Stimulated activated CD4-positive, alpha-beta T cell treated with anti-CD3 and anti-CD28 coated beads, Interleukin-4, amount 100 ng/mL, for 4 hours (primary cell): ENCODE measurements at regions not wholly inside any gene's neighbourhood (a gene's known extent, or its start where the extent isn't known, plus 50 kb on each side); places are given as distances from the start of the nearest gene placed in this dataset.

Experiments used
- DNase-seq, 2 experiments: peaks; one replicate each; pipeline ENCODE4 v3.0.0-alpha.2; 2020

DNA sequence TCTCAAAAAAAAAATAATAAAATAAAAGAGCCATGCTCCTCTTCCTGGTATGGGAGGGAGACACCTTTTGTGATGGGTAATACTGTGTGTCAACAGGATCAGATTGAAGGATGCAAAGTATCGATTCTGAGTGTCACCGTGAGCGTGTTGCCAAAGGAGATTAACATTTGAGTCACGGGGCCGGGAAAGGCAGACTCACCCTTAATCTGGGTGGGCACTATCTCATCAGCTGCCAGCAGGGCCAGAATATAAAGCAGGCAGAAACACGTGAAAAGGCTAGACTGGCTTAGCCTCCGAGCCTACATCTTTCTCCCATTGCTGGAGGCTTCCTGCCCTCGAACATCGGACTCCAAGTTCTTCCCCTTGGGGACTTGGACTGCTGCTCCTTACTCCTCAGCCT lies 95.4 kb downstream of the SHOX start:
- DNase-seq = no peak

DNA sequence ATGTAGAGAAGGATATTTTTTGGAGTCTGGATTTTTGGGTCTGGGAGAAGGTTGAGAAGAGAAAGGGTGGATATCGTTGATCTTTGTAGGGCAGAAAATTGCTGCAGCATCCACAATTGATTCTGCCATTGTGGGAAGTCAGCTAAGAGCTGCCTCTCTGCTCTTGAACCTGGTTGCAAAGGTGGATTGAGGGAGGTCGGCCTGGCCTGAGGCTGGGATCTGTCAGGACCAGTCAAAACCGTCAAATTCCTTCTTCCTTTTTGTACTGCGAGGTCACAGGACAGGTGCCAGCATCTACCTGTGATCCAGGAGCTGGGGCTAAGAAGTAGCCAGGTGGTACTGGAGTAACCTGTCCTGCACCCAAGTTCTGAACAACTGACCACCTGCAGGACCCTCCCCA lies 93.7 kb downstream of the SHOX start:
- DNase-seq = no peak

DNA sequence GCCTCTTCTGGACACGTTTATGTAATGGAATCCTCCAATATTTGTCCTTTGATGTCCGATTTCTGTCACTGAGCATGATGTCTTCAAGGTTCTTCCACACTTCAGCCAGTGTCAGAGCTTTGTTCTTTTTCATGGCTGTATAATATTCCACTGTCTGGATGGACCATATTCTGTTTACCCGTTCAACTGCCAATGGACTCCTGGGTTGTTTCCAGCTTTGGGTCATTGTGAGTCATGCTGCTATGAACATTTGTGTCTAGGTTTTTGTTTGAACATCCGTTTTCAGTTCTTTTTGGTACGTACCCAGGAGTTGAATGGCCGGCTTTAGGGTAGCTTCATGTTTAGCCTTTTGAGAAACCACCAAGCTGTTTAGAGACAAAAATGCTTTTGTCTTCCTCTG lies 93.2 kb downstream of the SHOX start:
- no peak for DNase-seq

DNA sequence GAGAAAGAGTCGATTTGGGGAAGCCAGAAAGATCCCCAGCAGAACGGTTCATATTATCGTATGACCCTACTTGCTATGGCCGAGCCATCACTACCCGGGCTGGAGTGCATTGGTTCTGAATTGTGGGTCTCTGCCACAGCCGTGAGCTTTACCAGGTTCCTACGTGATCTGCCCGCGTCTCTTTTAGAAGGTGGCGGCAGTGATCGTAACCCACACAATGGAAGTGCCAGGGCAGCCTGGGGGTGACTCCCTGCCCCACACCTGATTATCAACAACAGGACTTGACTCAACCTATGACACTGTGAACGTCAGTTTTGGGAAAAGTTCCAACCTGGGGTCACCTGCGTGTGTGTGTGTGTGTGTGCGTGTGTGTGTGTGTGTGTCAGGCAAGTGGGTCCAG lies 90.8 kb downstream of the SHOX start:
- no peak for DNase-seq

DNA sequence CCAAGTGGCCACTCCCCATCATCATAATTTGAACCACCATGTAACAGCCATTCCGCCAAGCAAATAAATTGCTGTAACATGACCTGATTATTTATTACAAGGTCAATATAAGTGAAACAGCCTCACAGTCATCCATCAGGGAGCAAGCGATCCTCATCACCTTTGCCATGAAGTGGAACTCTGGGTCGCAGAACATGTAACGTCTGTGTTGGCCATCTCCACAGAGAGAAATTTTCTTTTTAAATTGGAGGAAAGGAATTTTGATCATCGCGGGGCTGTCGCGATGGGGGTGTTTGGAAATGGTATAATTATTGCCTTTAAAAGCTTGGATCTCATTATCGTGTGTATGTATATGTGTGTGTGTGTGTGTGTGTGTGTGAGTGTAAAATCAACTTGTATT lies 90.2 kb downstream of the SHOX start:
- DNase-seq = no peak

DNA sequence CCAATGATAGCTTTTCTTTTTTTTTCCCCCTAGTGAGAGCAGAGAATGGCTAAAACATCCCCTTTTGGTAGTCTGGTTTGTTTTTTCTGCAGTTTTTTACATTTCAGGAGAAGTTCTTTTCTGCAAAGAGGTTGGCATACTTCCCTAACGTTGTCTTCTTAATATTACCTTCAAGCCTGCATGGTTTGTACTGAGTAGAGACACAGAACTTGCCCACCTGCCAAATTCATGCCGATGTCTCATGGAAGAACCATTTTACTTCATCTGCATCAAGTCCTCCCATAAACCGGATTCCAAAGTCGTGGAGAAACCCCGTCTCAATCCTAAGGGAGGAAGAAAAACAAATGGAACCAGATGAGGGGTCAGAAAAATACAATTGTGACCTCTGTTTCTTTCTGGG lies 89.7 kb downstream of the SHOX start:
- no peak for DNase-seq

DNA sequence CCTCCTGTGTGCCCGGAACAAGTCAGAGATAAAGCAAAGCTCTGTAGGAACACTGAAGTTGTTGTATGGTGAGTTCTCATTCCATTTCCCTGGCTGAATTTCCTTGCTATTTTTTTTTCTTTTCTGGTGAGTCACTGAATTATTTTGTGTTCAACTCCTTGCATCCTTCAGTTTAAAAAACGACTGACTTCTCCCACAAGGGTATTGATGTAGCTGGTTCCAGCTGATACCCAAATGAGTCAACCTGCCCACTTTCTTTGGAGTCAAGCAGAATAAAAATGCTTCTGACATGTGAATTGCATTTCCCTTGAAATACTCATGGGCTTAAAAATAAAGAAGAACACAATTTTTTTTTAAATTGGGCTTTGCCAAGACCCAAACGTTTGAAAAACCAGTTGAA lies 85.5 kb downstream of the SHOX start:
- no peak for DNase-seq

DNA sequence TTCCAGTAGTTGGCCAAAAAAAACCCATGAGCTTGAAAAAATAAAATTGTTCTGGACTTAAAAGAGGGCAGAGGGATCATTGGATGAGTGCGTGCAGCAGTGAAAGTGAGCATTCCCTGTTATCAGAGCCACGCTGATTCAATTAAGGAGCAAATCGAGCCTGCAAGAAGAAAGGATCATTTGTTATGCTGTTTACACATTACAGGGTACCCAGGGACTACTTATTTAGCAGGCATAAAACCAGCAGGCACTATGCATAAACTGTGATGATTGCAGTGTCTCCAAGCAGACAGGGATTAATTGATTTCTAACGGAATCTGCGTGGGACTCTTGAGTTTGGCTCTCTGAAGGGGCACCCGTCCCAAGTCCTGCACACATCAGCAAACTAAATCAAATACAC lies 83.5 kb downstream of the SHOX start:
- DNase-seq = no peak
